Right atrium auricular region (tissue), 2 donors: ENCODE measurements at regions not wholly inside any gene's neighbourhood (a gene's known extent, or its start where the extent isn't known, plus 50 kb on each side); places are given as distances from the start of the nearest gene placed in this dataset.

Experiments used
- DNase-seq: peaks from one replicate; pipeline ENCODE4 v3.0.0-alpha.2; 2019; ENCODE audit warnings: low spot score
- H3K27ac ChIP-seq, 2 donors: fragments of 200-600 bp; sonication (generic); 1 replicate in 1 of 2; 2 replicates in 1 of 2; pipeline ENCODE4 v1.5.1; 2016 to 2019
- H3K27me3 ChIP-seq, 2 donors: fragments of 200-600 bp; sonication (generic); one replicate each; pipeline versions ENCODE4 v1.5.1 to v1.6.0; 2017 to 2019
- H3K36me3 ChIP-seq: fragments of 200-600 bp; sonication (generic); one replicate; pipeline ENCODE4 v1.5.1; 2016
- H3K4me1 ChIP-seq, 2 donors: fragments of 200-600 bp; sonication (generic); one replicate each; pipeline versions ENCODE4 v1.5.1 to v1.6.0; 2017 to 2019
- H3K4me3 ChIP-seq, 2 donors: fragments of 200-600 bp; sonication (generic); 1 replicate in 1 of 2; 2 replicates in 1 of 2; pipeline ENCODE4 v1.5.1; 2017 to 2019; ENCODE audit warnings: mild to moderate bottlenecking in 1 of 2, moderate library complexity in 1 of 2
- H3K9me3 ChIP-seq, 2 donors: fragments of 200-600 bp; sonication (generic); one replicate each; pipeline ENCODE4 v1.5.1; 2019
- CTCF ChIP-seq, 2 donors: fragments of 200-600 bp; sonication (generic); IDR thresholded peaks; one replicate each; pipeline ENCODE4 v1.5.1; 2019; ENCODE audit warnings: antibody characterized with exemption in 2 of 2

GRCh38 chr6:21918666-21919065, 325.1 kb downstream of the SOX4 start:
- H3K36me3 ChIP-seq, result no peaks in the 10 kb centered on the region
- H3K4me3 ChIP-seq, result no peak overlapping the region
- DNase-seq, result no peak
- peaks cover 0 to 7% of the 10 kb centered on the region in 2 donors for H3K4me1 ChIP-seq
- H3K9me3 ChIP-seq, result no peaks in the 10 kb centered on the region
- H3K27me3 ChIP-seq, result no peaks in the 10 kb centered on the region
- no peak overlapping the region for H3K27ac ChIP-seq
- no peak for TF ChIP-seq CTCF (IDR thresholded peaks at IDR 0.05)

- Histone ChIP-seq H3K9me3 (no peaks in the 10 kb centered on the region), H3K4me3 (no peak overlapping the region), H3K27me3 (no peaks in the 10 kb centered on the region), H3K27ac (no peak overlapping the region), H3K36me3 (no peaks in the 10 kb centered on the region), H3K4me1 (peaks cover 0 to 8% of the 10 kb centered on the region in 2 donors)
- TF ChIP-seq CTCF (IDR thresholded peaks at IDR 0.05), result no peak
- no peak for DNase-seq
Measured at GRCh38 chr6:21922086-21922485, 328.5 kb downstream of the SOX4 start.

- Histone ChIP-seq H3K27ac (no peak overlapping the region), H3K4me3 (no peak overlapping the region), H3K4me1 (peaks cover 0 to 8% of the 10 kb centered on the region in 2 donors), H3K9me3 (no peaks in the 10 kb centered on the region), H3K36me3 (no peaks in the 10 kb centered on the region), H3K27me3 (no peaks in the 10 kb centered on the region)
- no peak for DNase-seq
- TF ChIP-seq CTCF (IDR thresholded peaks at IDR 0.05), result no peak
Measured at GRCh38 chr6:21924002-21924401, 330.5 kb downstream of the SOX4 start.

- H3K4me1 ChIP-seq, result peaks cover 0 to 8% of the 10 kb centered on the region in 2 donors
- no peak overlapping the region for H3K4me3 ChIP-seq
- H3K9me3 ChIP-seq, result peaks cover 0 to 7% of the 10 kb centered on the region in 2 donors
- no peak for DNase-seq
- no peaks in the 10 kb centered on the region for H3K36me3 ChIP-seq
- H3K27ac ChIP-seq, result no peak overlapping the region
- H3K27me3 ChIP-seq, result no peaks in the 10 kb centered on the region
- TF ChIP-seq CTCF (IDR thresholded peaks at IDR 0.05), result no peak
Measured at GRCh38 chr6:21928827-21929226, 335.3 kb downstream of the SOX4 start.

GRCh38 chr6:21931641-21932335, 338.2 kb downstream of the SOX4 start:
- Histone ChIP-seq H3K27ac (no peak overlapping the region), H3K9me3 (peaks cover 0 to 7% of the 10 kb centered on the region in 2 donors), H3K4me1 (no peaks in the 10 kb centered on the region), H3K36me3 (no peaks in the 10 kb centered on the region), H3K27me3 (no peaks in the 10 kb centered on the region), H3K4me3 (no peak overlapping the region)
- TF ChIP-seq CTCF (IDR thresholded peaks at IDR 0.05), result no peak
- DNase-seq, result no peak

GRCh38 chr6:21933351-21933750, 339.8 kb downstream of the SOX4 start:
- TF ChIP-seq CTCF (IDR thresholded peaks at IDR 0.05), result no peak
- no peak overlapping the region for H3K4me3 ChIP-seq
- H3K4me1 ChIP-seq, result no peaks in the 10 kb centered on the region
- no peak overlapping the region for H3K27ac ChIP-seq
- H3K27me3 ChIP-seq, result no peaks in the 10 kb centered on the region
- peaks cover 0 to 7% of the 10 kb centered on the region in 2 donors for H3K9me3 ChIP-seq
- DNase-seq, result no peak
- no peaks in the 10 kb centered on the region for H3K36me3 ChIP-seq
